ENCODE measurements at regions not wholly inside any gene's neighbourhood (a gene's known extent, or its start where the extent isn't known, plus 50 kb on each side); places are given as distances from the start of the nearest gene placed in this dataset.
"Not testable (repeated sequence)": the region's sequence is repeated elsewhere in the genome, so short reads cannot be mapped to it uniquely, and the experiment has no call there.

DNA sequence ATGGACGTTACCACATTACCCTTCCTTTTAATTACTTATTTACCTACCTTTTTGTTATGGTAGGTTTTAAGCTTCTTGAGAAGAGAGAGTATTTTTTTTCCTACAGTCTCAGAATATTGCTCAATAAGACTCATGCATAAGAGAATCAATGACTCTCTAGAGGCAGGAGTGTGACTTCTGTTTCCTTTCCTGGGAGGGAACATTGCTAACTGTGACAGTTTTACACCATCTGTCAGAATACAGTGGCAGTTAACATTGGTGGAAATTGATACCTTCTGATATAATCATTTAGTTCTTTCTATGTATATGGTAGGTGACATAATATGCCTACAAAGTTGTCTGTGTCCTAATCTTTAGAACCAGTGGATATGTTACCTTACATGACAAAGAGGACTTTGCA lies 348.7 kb upstream of the POT1 start:
- no peaks in the 10 kb centered on the region for H3K36me3 ChIP-seq
- H3K27ac ChIP-seq, result no peak overlapping the region
- H3K4me1 ChIP-seq, result no peaks in the 10 kb centered on the region
- intact Hi-C loops (cut with DNase I), result no loop called here
- no peaks in the 10 kb centered on the region for H3K27me3 ChIP-seq
- no peak for DNase-seq (ENCODE audit: low spot score in 2 of 2)
- TF ChIP-seq, protein P1, sequence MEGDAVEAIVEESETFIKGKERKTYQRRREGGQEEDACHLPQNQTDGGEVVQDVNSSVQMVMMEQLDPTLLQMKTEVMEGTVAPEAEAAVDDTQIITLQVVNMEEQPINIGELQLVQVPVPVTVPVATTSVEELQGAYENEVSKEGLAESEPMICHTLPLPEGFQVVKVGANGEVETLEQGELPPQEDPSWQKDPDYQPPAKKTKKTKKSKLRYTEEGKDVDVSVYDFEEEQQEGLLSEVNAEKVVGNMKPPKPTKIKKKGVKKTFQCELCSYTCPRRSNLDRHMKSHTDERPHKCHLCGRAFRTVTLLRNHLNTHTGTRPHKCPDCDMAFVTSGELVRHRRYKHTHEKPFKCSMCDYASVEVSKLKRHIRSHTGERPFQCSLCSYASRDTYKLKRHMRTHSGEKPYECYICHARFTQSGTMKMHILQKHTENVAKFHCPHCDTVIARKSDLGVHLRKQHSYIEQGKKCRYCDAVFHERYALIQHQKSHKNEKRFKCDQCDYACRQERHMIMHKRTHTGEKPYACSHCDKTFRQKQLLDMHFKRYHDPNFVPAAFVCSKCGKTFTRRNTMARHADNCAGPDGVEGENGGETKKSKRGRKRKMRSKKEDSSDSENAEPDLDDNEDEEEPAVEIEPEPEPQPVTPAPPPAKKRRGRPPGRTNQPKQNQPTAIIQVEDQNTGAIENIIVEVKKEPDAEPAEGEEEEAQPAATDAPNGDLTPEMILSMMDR (IDR thresholded peaks at IDR 0.05), result no peak
- H3K4me3 ChIP-seq, result no peak overlapping the region
- no peaks in the 10 kb centered on the region for H3K9me3 ChIP-seq

GRCh38 chr7:125274742-125275141 lies 345.1 kb upstream of the POT1 start:
- H3K36me3 ChIP-seq; H3K4me1 ChIP-seq; H3K9me3 ChIP-seq; intact Hi-C loops (cut with DNase I); DNase-seq (ENCODE audit: low spot score in 2 of 2); H3K27me3 ChIP-seq; H3K27ac ChIP-seq; H3K4me3 ChIP-seq: not testable (repeated sequence)

DNA sequence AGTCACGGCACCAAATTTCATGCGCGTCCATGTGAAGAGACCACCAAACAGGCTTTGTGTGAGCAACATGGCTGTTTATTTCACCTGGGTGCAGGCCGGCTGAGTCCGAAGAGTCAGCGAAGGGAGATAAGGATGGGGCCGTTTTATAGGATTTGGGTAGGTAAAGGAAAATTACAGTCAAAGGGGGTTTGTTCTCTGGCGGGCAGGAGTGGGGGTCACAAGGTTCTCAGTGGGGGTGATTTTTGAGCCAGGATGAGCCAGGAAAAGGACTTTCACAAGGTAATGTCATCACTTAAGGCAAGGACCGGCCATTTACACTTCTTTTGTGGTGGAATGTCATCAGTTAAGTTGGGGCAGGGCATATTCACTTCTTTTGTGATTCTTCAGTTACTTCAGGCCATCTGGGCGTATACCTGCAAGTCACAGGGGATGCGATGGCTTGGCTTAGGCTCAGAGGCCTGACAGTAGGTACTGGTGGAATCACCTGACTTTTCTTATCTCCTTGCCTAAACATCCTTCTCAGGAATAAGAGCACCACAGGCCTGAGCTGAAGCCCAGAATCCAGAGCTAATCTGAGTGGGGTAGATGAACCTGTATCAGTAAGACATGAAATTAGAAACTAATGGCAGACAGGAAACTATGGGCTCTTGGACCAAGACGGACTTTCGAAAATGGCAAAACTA lies 334.7 kb upstream of the POT1 start:
- H3K4me1 ChIP-seq; H3K27me3 ChIP-seq; intact Hi-C loops (cut with DNase I); H3K27ac ChIP-seq; H3K36me3 ChIP-seq; H3K9me3 ChIP-seq; DNase-seq (ENCODE audit: low spot score in 2 of 2); H3K4me3 ChIP-seq: not testable (repeated sequence)

DNA sequence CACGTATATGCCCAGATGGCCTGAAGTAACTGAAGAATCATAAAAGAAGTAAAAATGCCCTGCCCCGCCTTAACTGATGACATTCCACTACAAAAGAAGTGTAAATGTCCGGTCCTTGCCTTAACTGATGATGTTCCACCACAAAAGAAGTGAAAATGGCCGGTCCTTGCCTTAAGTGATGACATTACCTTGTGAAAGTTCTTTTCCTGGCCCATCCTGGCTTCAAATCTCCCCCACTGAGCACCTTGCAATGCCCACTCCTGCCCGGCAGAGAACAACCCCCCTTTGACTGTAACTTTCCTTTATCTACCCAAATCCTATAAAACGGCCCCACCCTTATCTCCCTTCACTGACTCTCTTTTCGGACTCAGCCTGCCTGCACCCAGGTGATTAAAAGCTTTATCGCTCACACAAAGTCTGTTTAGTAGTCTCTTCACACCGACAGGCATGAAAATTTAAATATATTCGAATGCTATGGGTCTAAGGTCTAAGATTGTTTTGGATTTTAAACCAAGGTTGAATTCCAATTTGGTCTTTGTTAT lies 329.3 kb upstream of the POT1 start:
- H3K9me3 ChIP-seq; H3K36me3 ChIP-seq; DNase-seq (ENCODE audit: low spot score in 2 of 2); H3K27ac ChIP-seq; H3K27me3 ChIP-seq; H3K4me3 ChIP-seq; H3K4me1 ChIP-seq; intact Hi-C loops (cut with DNase I): not testable (repeated sequence)

- no peak overlapping the region for H3K27ac ChIP-seq
- no peaks in the 10 kb centered on the region for H3K9me3 ChIP-seq
- H3K27me3 ChIP-seq, result no peaks in the 10 kb centered on the region
- intact Hi-C loops (cut with DNase I), result no loop called here
- H3K4me1 ChIP-seq, result no peaks in the 10 kb centered on the region
- TF ChIP-seq, protein P1 (IDR thresholded peaks at IDR 0.05), result no peak
- no peaks in the 10 kb centered on the region for H3K36me3 ChIP-seq
- H3K4me3 ChIP-seq, result no peak overlapping the region
- no peak for DNase-seq (ENCODE audit: low spot score in 2 of 2)
Observed at GRCh38 chr7:125257617-125258016, 328.0 kb upstream of the POT1 start.

- Histone ChIP-seq H3K4me3 (no peak overlapping the region), H3K9me3 (no peaks in the 10 kb centered on the region), H3K27ac (no peak overlapping the region), H3K27me3 (no peaks in the 10 kb centered on the region), H3K4me1 (no peaks in the 10 kb centered on the region), H3K36me3 (no peaks in the 10 kb centered on the region)
- intact Hi-C loops (cut with DNase I), result no loop called here
- no peak for DNase-seq (ENCODE audit: low spot score in 2 of 2)
- TF ChIP-seq, protein P1 (IDR thresholded peaks at IDR 0.05), result no peak
Observed at GRCh38 chr7:125256446-125256845, 326.8 kb upstream of the POT1 start.

DNA sequence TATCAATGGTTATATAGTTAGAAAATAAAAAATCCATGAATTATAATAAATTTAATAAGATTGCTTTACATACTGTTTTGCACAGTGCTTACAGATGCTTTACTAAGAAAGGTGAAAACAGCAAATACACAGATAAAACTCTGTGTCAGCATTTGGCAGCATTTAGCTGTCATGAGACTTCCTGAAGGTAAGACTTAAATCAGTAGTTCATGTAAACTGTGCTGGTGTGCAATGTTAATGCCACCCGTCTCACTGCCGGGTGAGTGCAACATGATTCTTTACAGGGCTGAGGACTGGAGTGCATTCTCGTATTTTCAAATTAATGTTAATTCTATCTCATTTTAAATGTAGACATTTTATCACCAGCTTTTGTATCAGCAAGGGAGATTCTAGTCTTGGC lies 326.2 kb upstream of the POT1 start:
- H3K4me1 ChIP-seq, result no peaks in the 10 kb centered on the region
- intact Hi-C loops (cut with DNase I), result no loop called here
- DNase-seq (ENCODE audit: low spot score in 2 of 2), result no peak
- H3K36me3 ChIP-seq, result no peaks in the 10 kb centered on the region
- H3K9me3 ChIP-seq, result no peaks in the 10 kb centered on the region
- H3K27me3 ChIP-seq, result no peaks in the 10 kb centered on the region
- TF ChIP-seq, protein P1 (IDR thresholded peaks at IDR 0.05), result no peak
- no peak overlapping the region for H3K4me3 ChIP-seq
- no peak overlapping the region for H3K27ac ChIP-seq
